WTC11 (cell line): ENCODE measurements at regions not wholly inside any gene's neighbourhood (a gene's known extent, or its start where the extent isn't known, plus 50 kb on each side); places are given as distances from the start of the nearest gene placed in this dataset.

ENCODE experiments used
- ATAC-seq: fragments of 200-7000 bp; cut with Tn5 transposase; 2 replicates; pipeline ENCODE4 v1.10.0; 2021; ENCODE audit warnings: mild to moderate bottlenecking, moderate library complexity
- CTCF ChIA-PET: fragments of 300-600 bp; sonication (Branson Sonifier 250); formaldehyde crosslinking; loops from one replicate; lab custom pipeline; 2021; ENCODE audit warnings: antibody characterized with exemption; lab: Charles Lee
- POLR2A ChIA-PET: fragments of 350-600 bp; sonication (Branson Sonifier 250); formaldehyde crosslinking; loops from one replicate; lab custom pipeline; 2021; ENCODE audit warnings: antibody characterized with exemption; lab: Charles Lee
- DNase-seq: peaks from one replicate; pipeline ENCODE4 v3.0.0; 2021; ENCODE audit warnings: low spot score
- H3K27ac Mint-ChIP-seq: 2 replicates; pipeline ENCODE4 v1.8.0; 2021; ENCODE audit warnings: mixed read lengths
- H3K27me3 Mint-ChIP-seq: 2 replicates; pipeline ENCODE4 v1.8.0; 2021; ENCODE audit warnings: low read depth, mild to moderate bottlenecking, moderate library complexity, mixed read lengths
- H3K36me3 Mint-ChIP-seq: 2 replicates; pipeline ENCODE4 v1.8.0; 2021; ENCODE audit warnings: mixed read lengths
- H3K4me1 Mint-ChIP-seq: 2 replicates; pipeline ENCODE4 v1.8.0; 2022; ENCODE audit warnings: mixed read lengths
- H3K4me3 Mint-ChIP-seq: 2 replicates; pipeline ENCODE4 v1.8.0; 2021; ENCODE audit warnings: mild to moderate bottlenecking, moderate library complexity, mixed read lengths
- H3K9me3 Mint-ChIP-seq: 2 replicates; pipeline ENCODE4 v1.8.0; 2021; ENCODE audit warnings: mixed read lengths
- ATF1 ChIP-seq: sonication (generic); formaldehyde crosslinking; IDR thresholded peaks from 2 replicates; pipeline ENCODE4 v1.8.1; 2023; ENCODE audit warnings: mild to moderate bottlenecking, moderate library complexity, missing genetic modification reagents
- FOXP1 ChIP-seq: sonication (generic); formaldehyde crosslinking; IDR thresholded peaks from 2 replicates; pipeline ENCODE4 v1.8.0; 2022; ENCODE audit warnings: missing genetic modification reagents, mild to moderate bottlenecking, moderate library complexity, borderline replicate concordance
- HMGA2 ChIP-seq: fragments of 250-450 bp; sonication (Bioruptor Pico); IDR thresholded peaks from 2 replicates; pipeline ENCODE4 v1.4.0; 2021; ENCODE audit warnings: mild to moderate bottlenecking, moderate library complexity
- JUN ChIP-seq: sonication (generic); formaldehyde crosslinking; IDR thresholded peaks from 2 replicates; pipeline ENCODE4 v1.8.0; 2023; ENCODE audit warnings: mild to moderate bottlenecking, missing genetic modification reagents
- NFE2L1 ChIP-seq: sonication (generic); formaldehyde crosslinking; IDR thresholded peaks from 2 replicates; pipeline ENCODE4 v1.8.1; 2023; ENCODE audit warnings: missing genetic modification reagents
- NFYB ChIP-seq: sonication (generic); formaldehyde crosslinking; conservative IDR thresholded peaks from 2 replicates; pipeline ENCODE4 v1.8.0; 2022; ENCODE audit warnings: low read depth, missing genetic modification reagents
- TCF7 ChIP-seq: sonication (generic); formaldehyde crosslinking; IDR thresholded peaks from 2 replicates; pipeline ENCODE4 v1.8.0; 2022; ENCODE audit warnings: mild to moderate bottlenecking, low read depth, missing genetic modification reagents, moderate library complexity
- TEAD4 ChIP-seq: sonication (generic); formaldehyde crosslinking; IDR thresholded peaks from 2 replicates; pipeline ENCODE4 v1.8.0; 2022; ENCODE audit warnings: mild to moderate bottlenecking, missing genetic modification reagents
- TP53 ChIP-seq: sonication (generic); formaldehyde crosslinking; IDR thresholded peaks from 2 replicates; pipeline ENCODE4 v1.8.1; 2023; ENCODE audit warnings: mild to moderate bottlenecking, missing genetic modification reagents
- ZBTB21 ChIP-seq: sonication (generic); formaldehyde crosslinking; IDR thresholded peaks from 2 replicates; pipeline ENCODE4 v1.8.1; 2023; ENCODE audit warnings: mild to moderate bottlenecking, missing genetic modification reagents, borderline replicate concordance
- ZNF263 ChIP-seq: sonication (generic); formaldehyde crosslinking; IDR thresholded peaks from 2 replicates; pipeline ENCODE4 v1.8.1; 2022; ENCODE audit warnings: low read depth, mild to moderate bottlenecking, moderate library complexity, missing genetic modification reagents
- ZNF416 ChIP-seq: fragments of 250-450 bp; sonication (Bioruptor Pico); IDR thresholded peaks from 2 replicates; pipeline ENCODE4 v1.9.0; 2021; ENCODE audit warnings: mild to moderate bottlenecking, inconsistent platforms
- ZNF423 ChIP-seq: fragments of 250-450 bp; sonication (Bioruptor Pico); IDR thresholded peaks from 2 replicates; pipeline ENCODE4 v2.1.2; 2022; ENCODE audit warnings: mild to moderate bottlenecking, moderate library complexity
- TF ChIP-seq, protein P1 (sequence below): sonication (generic); formaldehyde crosslinking; IDR thresholded peaks from 2 replicates; pipeline ENCODE4 v1.8.1; 2022; ENCODE audit warnings: missing genetic modification reagents, borderline replicate concordance
- TF ChIP-seq, protein P2 (sequence below): sonication (generic); formaldehyde crosslinking; IDR thresholded peaks from 2 replicates; pipeline ENCODE4 v1.8.1; 2023; ENCODE audit warnings: mild to moderate bottlenecking, missing genetic modification reagents
- TF ChIP-seq, protein P3 (sequence below): sonication (generic); formaldehyde crosslinking; IDR thresholded peaks from 2 replicates; pipeline ENCODE4 v1.8.1; 2022; ENCODE audit warnings: low read depth, mild to moderate bottlenecking, moderate library complexity, missing genetic modification reagents, borderline replicate concordance
- TF ChIP-seq, protein P4 (sequence below): sonication (generic); formaldehyde crosslinking; IDR thresholded peaks from 2 replicates; pipeline ENCODE4 v1.8.0; 2022; ENCODE audit warnings: mild to moderate bottlenecking, missing genetic modification reagents
- TF ChIP-seq, protein P5 (sequence below): sonication (generic); formaldehyde crosslinking; IDR thresholded peaks from 2 replicates; pipeline ENCODE4 v1.8.0; 2023; ENCODE audit warnings: missing genetic modification reagents

DNA sequence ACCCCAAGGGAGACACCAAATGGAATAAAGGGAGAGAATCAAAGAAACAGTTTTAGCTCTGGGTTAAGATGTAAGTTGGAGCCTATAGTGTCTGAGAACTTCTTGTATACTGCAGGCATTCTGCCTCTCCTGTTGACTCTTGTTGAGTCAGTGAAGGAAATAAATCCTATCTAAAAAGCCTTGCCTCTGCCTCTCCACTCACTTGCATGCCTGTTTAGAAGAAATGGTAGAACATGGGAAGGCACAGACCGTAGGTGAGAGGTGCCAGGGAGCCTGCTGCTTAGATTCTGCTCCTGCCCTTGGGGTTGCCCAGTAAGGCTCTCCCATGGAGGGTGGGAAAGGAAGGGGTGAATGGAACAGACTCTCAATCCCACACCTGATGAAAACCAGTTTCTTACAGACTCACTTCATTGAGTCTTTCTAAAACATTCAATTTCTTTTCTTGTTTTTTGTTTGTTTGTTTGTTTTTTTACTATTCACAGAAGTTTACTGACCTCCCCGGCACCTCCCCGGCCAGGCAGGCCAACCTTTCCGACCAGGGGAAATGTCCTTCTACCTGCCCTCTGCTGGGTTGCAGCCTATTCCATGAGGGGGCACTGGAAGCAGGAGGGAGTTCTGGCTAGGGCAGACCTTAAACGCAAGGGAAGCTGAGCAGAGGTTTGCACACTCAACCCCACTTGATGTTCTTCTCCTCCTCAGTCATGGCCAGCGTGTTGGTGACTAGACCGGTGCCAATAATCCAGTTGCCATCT, 211.7 kb upstream of the WSB1 start:
- TF ChIP-seq ATF1 (no peak), JUN (CRISPR knock-in tag) (no peak), TEAD4 (no peak), NFE2L1 (no peak), FOXP1 (CRISPR knock-in tag) (no peak)
- Mint-ChIP-seq H3K4me1 (no peaks in the 10 kb centered on the region), H3K4me3 (no peak overlapping the region), H3K9me3 (peaks cover 96% of the 10 kb centered on the region), H3K36me3 (peaks cover 79% of the 10 kb centered on the region), H3K27me3 (peaks cover 4% of the 10 kb centered on the region), H3K27ac (no peak overlapping the region)
- no peak for DNase-seq
- ChIA-PET CTCF (no interaction called here), POLR2A (no interaction called here)
- no peak for ATAC-seq

DNA sequence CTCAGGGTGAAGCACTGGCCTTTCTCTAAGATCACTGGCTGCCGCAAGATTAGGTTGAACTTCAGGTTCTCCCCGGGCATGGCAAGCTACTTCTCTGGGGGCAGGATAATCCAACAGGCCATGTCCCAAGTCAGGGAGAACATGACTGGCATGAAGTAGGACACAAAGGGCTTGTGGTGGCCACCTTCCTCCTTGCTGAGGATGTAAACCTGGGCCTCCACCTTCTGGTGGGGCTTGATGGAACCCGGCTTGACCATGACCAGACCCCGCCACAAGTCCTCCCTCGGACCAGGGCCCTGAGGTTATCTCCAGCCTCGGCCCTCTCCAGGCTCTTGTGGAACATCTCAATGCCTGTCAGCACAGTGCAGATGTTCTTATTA, 211.1 kb upstream of the WSB1 start:
- ChIA-PET POLR2A (no interaction called here), CTCF (no interaction called here)
- Mint-ChIP-seq H3K27ac (no peak overlapping the region), H3K4me1 (no peaks in the 10 kb centered on the region), H3K9me3 (peaks cover 92% of the 10 kb centered on the region), H3K36me3 (peaks cover 74% of the 10 kb centered on the region), H3K27me3 (peaks cover 4% of the 10 kb centered on the region), H3K4me3 (no peak overlapping the region)
- DNase-seq = no peak
- no peak for TF ChIP-seq ZNF416 (CRISPR knock-in tag)
- no peak for TF ChIP-seq ZNF263 (CRISPR knock-in tag)
- TF ChIP-seq, protein P1, sequence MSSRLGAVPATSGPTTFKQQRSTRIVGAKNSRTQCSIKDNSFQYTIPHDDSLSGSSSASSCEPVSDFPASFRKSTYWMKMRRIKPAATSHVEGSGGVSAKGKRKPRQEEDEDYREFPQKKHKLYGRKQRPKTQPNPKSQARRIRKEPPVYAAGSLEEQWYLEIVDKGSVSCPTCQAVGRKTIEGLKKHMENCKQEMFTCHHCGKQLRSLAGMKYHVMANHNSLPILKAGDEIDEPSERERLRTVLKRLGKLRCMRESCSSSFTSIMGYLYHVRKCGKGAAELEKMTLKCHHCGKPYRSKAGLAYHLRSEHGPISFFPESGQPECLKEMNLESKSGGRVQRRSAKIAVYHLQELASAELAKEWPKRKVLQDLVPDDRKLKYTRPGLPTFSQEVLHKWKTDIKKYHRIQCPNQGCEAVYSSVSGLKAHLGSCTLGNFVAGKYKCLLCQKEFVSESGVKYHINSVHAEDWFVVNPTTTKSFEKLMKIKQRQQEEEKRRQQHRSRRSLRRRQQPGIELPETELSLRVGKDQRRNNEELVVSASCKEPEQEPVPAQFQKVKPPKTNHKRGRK (CRISPR knock-in tag) = no peak
- no peak for TF ChIP-seq ATF1
- no peak for TF ChIP-seq TCF7 (CRISPR knock-in tag)
- TF ChIP-seq TP53 (CRISPR knock-in tag) = no peak
- TF ChIP-seq, protein P2, sequence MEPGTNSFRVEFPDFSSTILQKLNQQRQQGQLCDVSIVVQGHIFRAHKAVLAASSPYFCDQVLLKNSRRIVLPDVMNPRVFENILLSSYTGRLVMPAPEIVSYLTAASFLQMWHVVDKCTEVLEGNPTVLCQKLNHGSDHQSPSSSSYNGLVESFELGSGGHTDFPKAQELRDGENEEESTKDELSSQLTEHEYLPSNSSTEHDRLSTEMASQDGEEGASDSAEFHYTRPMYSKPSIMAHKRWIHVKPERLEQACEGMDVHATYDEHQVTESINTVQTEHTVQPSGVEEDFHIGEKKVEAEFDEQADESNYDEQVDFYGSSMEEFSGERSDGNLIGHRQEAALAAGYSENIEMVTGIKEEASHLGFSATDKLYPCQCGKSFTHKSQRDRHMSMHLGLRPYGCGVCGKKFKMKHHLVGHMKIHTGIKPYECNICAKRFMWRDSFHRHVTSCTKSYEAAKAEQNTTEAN (CRISPR knock-in tag) = no peak
- TF ChIP-seq HMGA2 = no peak
- TF ChIP-seq, protein P3, sequence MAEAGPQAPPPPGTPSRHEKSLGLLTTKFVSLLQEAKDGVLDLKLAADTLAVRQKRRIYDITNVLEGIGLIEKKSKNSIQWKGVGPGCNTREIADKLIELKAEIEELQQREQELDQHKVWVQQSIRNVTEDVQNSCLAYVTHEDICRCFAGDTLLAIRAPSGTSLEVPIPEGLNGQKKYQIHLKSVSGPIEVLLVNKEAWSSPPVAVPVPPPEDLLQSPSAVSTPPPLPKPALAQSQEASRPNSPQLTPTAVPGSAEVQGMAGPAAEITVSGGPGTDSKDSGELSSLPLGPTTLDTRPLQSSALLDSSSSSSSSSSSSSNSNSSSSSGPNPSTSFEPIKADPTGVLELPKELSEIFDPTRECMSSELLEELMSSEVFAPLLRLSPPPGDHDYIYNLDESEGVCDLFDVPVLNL = no peak
- TF ChIP-seq ZBTB21 (CRISPR knock-in tag) = no peak
- TF ChIP-seq, protein P4, sequence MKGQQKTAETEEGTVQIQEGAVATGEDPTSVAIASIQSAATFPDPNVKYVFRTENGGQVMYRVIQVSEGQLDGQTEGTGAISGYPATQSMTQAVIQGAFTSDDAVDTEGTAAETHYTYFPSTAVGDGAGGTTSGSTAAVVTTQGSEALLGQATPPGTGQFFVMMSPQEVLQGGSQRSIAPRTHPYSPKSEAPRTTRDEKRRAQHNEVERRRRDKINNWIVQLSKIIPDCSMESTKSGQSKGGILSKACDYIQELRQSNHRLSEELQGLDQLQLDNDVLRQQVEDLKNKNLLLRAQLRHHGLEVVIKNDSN (CRISPR knock-in tag) = no peak
- TF ChIP-seq, protein P5, sequence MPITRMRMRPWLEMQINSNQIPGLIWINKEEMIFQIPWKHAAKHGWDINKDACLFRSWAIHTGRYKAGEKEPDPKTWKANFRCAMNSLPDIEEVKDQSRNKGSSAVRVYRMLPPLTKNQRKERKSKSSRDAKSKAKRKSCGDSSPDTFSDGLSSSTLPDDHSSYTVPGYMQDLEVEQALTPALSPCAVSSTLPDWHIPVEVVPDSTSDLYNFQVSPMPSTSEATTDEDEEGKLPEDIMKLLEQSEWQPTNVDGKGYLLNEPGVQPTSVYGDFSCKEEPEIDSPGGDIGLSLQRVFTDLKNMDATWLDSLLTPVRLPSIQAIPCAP (CRISPR knock-in tag) = no peak
- no peak for TF ChIP-seq ZNF423 (CRISPR knock-in tag)
- no peak for TF ChIP-seq NFYB
- TF ChIP-seq, all 79 proteins: peak for 0
- ATAC-seq = no peak
